Gastrocnemius medialis (tissue), 4 donors: ENCODE measurements at regions not wholly inside any gene's neighbourhood (a gene's known extent, or its start where the extent isn't known, plus 50 kb on each side); places are given as distances from the start of the nearest gene placed in this dataset.

Experiments
- POLR2A ChIP-seq, 2 donors: fragments of 450-650 bp; IDR thresholded peaks; one replicate each; pipeline ENCODE4 v1.6.1; 2017; ENCODE audit warnings: antibody characterized with exemption in 2 of 2, mild to moderate bottlenecking in 2 of 2, moderate library complexity in 2 of 2
- TF ChIP-seq, protein P1 (sequence below), 5 experiments: fragments of 450-650 bp in 3 of 5; fragments of 200-600 bp in 2 of 5; sonication (generic) in 2 of 5; IDR thresholded peaks in 4 of 5; conservative IDR thresholded peaks in 1 of 5; 1 replicate in 4 of 5; 2 replicates in 1 of 5; pipeline ENCODE4 v1.5.1; 2016 to 2019; ENCODE audit warnings: antibody characterized with exemption in 5 of 5, mild to moderate bottlenecking in 3 of 5, moderate library complexity in 3 of 5

DNA sequence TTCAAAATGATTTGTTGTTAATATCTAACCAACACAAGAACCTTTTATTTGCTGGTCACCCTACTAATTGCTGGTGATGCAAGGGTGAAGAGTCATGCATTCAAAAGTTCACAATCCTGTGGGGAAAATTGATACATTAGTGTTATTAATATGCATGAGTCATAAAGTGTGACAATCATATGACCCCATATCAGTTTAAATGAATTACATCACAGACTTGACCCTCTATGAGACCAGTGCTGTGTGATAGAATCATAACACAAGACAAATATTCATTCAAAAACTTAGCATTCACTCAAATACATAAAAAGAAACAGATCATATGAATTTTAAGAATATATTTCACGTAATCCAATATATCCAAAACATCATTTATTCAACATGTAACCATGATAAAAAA is 304.6 kb upstream of the CDH12 start:
- TF ChIP-seq, protein P1, sequence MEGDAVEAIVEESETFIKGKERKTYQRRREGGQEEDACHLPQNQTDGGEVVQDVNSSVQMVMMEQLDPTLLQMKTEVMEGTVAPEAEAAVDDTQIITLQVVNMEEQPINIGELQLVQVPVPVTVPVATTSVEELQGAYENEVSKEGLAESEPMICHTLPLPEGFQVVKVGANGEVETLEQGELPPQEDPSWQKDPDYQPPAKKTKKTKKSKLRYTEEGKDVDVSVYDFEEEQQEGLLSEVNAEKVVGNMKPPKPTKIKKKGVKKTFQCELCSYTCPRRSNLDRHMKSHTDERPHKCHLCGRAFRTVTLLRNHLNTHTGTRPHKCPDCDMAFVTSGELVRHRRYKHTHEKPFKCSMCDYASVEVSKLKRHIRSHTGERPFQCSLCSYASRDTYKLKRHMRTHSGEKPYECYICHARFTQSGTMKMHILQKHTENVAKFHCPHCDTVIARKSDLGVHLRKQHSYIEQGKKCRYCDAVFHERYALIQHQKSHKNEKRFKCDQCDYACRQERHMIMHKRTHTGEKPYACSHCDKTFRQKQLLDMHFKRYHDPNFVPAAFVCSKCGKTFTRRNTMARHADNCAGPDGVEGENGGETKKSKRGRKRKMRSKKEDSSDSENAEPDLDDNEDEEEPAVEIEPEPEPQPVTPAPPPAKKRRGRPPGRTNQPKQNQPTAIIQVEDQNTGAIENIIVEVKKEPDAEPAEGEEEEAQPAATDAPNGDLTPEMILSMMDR (IDR thresholded peaks at IDR 0.05 in 4 of 5, conservative IDR thresholded peaks at IDR 0.05 in 1 of 5), result no peak
- TF ChIP-seq POLR2A (IDR thresholded peaks at IDR 0.05), result no peak
